ENCODE measurements at regions not wholly inside any gene's neighbourhood (a gene's known extent, or its start where the extent isn't known, plus 50 kb on each side); places are given as distances from the start of the nearest gene placed in this dataset.

DNA sequence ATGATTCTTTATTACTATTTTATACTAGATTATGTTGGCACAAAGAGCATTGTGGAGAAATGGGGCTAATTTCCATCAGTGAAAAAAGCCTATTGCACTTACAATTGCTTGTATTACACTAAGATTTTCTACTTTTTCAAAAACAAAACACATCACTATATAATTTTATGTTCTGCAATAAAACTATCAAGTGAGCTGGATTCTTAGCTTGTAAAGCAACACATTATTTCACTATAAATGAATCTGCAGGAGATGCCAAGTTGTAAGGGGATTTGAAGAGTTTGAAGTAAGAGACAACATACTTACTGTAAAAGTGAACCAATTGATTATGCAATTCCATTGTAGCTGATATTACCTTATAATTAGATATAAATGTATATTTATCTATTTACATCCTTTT is 333.3 kb upstream of the SEMA3D start:
- no peak for DNase-seq (ENCODE audit: low read depth in 2 of 3, low spot score in 2 of 3)

GRCh38 chr7:85516675-85517074 is 329.8 kb upstream of the SEMA3D start:
- DNase-seq (ENCODE audit: low read depth in 2 of 3, low spot score in 2 of 3) = no peak

- no peak for DNase-seq (ENCODE audit: low read depth in 2 of 3, low spot score in 2 of 3)
Observed at GRCh38 chr7:85512790-85513189, 325.9 kb upstream of the SEMA3D start.

DNA sequence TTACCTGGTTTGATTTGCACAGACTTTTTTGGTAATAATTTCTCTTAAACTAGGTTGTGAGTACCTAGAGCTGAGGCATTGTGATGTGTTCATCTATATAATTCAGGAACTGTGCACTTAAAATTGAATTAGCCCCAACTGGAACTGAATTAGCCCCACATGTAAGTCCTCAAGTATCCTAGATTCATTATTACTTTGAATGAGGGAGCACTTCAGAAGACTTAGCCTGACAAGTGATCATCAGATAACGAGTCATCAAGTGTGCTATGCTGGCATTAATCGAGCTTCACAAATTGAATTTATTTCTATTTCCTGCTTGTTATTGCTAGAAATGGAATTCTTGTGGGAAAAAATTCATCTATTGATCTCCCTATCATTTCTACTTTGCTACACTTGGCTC is 323.4 kb upstream of the SEMA3D start:
- no peak for DNase-seq (ENCODE audit: low read depth in 2 of 3, low spot score in 2 of 3)

GRCh38 chr7:85509476-85509875 is 322.6 kb upstream of the SEMA3D start:
- no peak for DNase-seq (ENCODE audit: low read depth in 2 of 3, low spot score in 2 of 3)

DNA sequence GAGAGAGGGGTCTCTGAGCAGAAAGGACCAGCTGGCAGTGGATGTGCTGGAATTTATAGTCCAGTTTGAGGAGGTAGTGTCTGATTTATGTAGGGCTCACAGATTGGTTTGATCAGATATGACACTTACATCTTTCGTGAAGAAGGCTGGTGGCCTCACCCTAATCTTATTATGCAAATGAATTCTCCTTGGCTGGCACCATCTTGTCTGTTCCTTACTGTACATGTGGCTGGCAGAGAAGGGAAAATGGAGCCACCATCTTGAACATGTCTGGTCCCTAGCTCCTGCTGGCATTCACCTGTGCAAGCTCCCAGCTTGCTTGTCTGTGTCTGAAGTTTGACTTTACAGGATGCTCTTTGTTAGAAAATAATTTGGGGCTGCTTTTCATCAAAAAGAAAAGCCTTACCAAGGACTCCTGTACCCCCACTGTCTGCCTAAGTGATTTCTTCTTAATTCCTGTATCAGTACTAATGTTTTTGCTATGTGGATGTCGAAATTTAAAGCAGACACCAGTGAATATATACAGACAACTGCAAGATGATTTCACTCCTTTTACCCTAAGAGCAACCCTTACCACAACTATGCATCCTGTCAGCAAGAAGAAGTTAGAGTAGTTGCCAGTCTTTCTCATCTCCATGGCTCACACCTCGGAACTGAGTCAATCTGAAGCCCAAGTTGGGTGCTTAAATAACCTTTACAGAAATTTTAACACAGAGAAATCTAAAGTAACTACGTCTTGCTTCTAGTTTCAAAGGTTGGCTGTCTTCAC is 322.0 kb upstream of the SEMA3D start:
- DNase-seq (ENCODE audit: low read depth in 2 of 3, low spot score in 2 of 3) = no peak

DNA sequence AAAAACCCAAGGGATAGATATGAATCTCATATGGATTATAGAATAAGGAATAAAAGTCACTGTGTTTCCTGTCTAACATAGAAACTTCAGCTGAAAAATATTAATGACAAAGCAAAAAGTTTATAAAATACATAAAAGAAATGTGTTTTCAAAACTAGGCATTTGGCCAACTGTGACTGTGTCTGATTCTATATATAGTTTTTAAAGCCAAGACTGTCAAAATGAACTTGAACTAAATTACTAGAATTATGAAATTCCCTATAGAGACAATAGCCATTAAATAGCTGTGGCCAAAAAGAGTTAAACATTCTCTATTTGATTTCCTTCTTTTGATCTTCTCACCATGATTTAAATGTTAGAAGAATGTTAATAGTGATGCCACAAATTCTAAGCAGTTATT is 311.2 kb upstream of the SEMA3D start:
- no peak for DNase-seq (ENCODE audit: low read depth in 2 of 3, low spot score in 2 of 3)

DNA sequence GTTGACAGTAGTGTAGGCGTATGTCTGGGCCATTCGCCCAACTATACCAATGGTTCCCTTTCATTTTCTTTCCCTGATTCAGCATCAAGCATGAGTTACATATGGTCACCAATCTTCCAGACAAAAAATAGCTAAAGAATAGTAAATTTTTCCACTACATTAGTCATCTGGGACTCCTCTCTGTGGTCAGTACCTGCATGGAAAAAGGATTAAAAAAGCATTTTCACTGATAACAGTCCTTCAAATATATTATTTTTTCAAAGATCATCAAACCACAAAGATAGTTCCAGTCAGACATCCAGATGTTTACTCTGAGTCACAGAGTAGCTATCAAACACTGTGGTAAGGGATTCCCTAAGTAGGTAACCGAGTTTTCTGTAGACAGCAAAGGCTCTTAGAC is 302.6 kb upstream of the SEMA3D start:
- DNase-seq (ENCODE audit: low read depth in 2 of 3, low spot score in 2 of 3) = no peak

DNA sequence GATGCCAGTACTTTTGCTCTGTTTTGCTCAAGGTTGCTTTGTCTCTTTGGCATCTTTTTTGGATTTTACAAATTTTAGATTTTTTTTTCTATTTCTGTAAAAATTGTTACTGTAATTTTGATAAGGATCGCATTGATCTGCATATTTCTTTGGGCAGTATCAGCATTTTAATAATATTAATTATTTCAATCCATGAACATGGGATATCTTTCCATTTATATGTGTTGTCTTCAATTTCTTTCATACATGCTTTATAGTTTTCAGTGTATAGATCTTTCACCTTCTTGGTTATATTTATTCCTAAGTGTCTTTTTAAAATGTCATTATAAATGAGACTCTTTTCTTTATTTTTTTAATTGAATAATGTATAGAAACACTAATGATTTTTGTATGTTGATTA is 301.6 kb upstream of the SEMA3D start:
- DNase-seq (ENCODE audit: low read depth in 2 of 3, low spot score in 2 of 3) = no peak

DNA sequence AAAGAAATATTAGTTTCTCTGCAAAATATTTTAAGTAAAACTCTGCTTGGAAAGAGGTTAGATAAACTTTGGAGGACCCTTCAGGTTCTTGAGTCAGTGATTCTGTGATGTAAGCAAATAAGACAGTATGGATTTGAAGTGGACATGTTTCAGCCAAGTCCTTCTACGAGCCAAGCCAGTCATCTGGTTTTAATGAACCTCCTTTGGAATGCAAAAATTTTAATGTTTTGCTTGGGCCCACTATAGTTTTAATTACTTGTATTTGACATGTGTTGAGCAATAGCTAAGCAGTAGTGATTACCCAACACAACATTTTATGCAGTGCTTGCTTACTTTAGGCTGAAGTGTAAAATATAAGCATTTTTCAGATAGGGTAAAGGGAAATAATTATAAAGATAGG is 296.3 kb upstream of the SEMA3D start:
- DNase-seq (ENCODE audit: low read depth in 2 of 3, low spot score in 2 of 3) = no peak

DNA sequence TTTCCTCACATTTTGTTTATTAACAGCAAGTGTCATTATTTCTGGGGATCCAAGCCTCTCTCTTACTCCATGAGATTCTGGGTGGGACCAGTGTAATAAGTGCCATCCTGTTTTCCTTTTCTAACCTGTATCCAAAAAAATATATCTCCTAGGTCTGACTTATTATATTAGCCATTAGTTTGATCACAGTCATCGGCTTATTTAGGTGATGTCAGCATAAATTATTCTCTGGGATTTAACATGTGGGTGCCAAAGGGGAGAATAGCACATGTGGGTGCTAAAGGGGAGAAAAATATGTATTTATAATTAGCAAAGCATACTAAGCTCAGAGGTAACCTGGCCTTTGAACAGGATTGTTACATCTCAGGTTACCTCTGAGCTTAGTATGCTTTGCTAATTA is 293.8 kb upstream of the SEMA3D start:
- DNase-seq (ENCODE audit: low read depth in 2 of 3, low spot score in 2 of 3) = no peak

DNA sequence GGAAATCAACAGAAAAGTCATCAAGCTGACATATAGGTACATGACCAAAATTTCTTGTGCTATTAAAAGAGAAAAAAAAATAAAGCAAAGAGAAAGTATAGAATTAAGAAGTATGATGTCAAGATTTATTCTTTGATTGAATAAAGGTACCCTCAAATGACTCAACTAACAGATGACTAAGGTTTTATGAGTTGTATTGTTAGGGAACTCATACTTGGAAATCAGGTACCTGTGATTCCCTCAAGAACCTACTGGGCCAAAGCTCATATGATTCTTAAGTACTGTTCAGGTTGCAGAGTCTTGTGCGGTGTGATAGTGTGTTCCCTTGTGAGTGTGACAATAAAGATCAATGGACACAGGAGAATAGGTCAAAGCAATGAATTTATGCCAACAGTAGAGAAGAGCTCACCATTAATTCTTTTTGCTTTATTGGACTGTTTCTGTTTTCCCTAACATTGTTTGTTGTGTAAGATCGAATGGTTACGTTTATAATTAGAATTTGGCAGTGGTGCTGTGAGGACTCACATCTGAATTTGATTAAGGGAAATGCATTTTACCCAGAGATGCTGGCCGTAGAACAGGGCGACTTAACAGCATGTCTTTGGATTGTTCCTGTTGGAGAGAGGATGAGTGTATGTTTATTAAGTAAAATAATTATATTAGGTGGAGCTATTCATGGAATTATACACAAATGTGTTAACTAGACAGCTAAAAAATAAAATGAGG is 293.2 kb upstream of the SEMA3D start:
- no peak for DNase-seq (ENCODE audit: low read depth in 2 of 3, low spot score in 2 of 3)

- DNase-seq (ENCODE audit: low read depth in 2 of 3, low spot score in 2 of 3) = no peak
Observed at GRCh38 chr7:85478530-85478929, 291.7 kb upstream of the SEMA3D start.

GRCh38 chr7:85475476-85475875 is 288.6 kb upstream of the SEMA3D start:
- no peak for DNase-seq (ENCODE audit: low read depth in 2 of 3, low spot score in 2 of 3)

DNA sequence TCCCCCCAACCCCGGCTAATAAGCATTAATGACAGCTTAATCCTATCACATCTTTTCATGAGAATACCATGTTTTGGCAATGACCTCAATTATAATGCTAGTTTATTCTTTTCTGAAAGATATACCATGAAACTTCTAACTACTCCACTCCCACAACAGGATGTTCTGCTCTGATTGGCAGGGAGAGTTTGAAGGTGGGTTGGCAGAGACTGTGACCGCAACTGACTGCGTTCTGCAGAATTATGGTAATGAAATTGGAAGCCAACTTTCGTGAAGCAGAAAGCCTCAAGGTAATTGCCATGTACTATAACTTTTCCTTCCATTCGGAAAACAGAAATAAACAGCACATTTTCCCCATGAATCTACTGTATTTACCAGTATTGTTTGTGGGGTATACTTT is 288.2 kb upstream of the SEMA3D start:
- DNase-seq (ENCODE audit: low read depth in 2 of 3, low spot score in 2 of 3) = no peak

DNA sequence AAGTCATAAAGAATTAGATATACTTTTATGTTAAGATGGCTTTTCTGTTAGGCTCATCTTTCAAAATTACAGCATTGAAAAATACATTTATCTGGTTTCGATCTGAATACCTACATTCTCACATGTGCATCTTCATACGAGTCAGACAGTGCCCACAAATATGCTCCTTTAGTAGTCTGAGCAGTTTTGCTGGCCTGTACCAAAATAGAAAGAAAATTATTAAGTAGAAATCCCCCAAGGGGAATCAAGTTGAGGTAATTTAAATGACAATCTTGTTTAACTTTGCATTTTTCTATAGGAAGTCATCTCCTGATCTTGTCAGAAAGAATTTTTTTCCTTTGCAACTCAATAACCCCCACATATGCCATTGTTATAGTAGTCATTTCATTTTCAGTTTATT is 287.4 kb upstream of the SEMA3D start:
- no peak for DNase-seq (ENCODE audit: low read depth in 2 of 3, low spot score in 2 of 3)

DNA sequence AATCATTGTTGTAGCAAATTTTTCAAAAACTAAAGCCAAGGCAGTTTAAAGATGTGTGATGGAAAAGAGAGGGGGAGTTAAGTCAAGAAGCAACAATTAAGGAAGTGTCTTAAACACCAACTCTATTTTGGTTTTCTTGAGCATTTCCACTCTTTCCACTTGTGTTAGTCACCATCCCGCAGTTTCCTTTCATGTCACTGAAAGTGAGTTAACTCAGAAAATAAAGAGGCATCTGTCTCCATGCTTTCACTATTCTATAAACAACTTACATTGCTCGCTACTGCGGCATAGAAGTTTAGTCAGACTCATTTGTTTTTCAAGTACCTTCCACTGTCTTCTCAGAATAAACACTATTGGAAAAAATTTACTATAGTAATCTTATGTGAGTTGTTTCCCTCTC is 284.9 kb upstream of the SEMA3D start:
- DNase-seq (ENCODE audit: low read depth in 2 of 3, low spot score in 2 of 3) = no peak

GRCh38 chr7:85471307-85471706 is 284.5 kb upstream of the SEMA3D start:
- DNase-seq (ENCODE audit: low read depth in 2 of 3, low spot score in 2 of 3) = no peak

DNA sequence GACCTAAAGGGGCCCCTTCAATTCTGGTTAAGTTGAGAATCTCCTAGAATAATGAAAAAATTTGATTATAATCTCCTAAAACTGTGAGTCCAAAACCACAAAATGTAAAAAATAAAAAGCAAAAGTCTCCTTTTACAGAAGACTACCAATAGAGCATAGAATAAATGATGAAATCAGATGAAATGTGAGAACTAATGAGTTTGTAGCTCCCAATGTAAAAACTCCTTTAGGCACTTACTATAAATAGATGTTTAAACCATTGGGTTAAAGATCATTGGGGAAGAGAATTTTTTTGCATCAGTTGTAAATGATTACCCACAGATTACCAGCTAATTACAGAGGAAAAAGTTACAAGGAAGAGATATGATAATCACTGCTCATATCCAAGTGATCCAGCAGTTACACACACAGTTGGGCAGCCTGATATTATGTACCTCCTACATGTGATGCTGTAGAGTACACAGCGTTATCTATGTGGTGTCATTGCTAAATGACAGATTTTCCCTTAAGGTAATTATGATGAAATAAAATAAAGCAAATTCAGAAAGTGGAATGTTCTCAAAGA is 282.7 kb upstream of the SEMA3D start:
- DNase-seq (ENCODE audit: low read depth in 2 of 3, low spot score in 2 of 3) = no peak

- no peak for DNase-seq (ENCODE audit: low read depth in 2 of 3, low spot score in 2 of 3)
Observed at GRCh38 chr7:85464042-85464651, 277.3 kb upstream of the SEMA3D start.

GRCh38 chr7:85462671-85463070 is 275.8 kb upstream of the SEMA3D start:
- no peak for DNase-seq (ENCODE audit: low read depth in 2 of 3, low spot score in 2 of 3)

DNA sequence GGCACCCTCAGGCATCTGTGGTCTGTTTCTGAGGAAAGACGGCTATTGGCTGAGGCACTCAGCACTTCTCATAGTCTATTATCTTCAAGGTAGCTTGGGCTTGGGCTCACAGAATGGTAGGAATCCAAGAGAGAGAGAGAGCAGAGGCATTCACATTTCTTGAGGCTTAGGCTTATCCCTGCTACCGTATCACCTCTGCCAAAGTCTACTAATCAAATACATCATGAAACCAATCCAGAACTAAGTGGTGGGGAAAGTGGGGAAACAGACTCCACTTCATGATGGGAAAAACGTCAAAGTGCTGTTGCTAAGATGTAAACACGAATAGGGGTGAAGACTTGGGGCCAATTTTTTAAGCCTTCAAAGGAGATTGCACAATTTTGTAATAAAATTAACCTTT is 271.1 kb upstream of the SEMA3D start:
- no peak for DNase-seq (ENCODE audit: low read depth in 2 of 3, low spot score in 2 of 3)
